GM21367 (cell line): ENCODE measurements at regions not wholly inside any gene's neighbourhood (a gene's known extent, or its start where the extent isn't known, plus 50 kb on each side); places are given as distances from the start of the nearest gene placed in this dataset.

Source experiments
- ATAC-seq: cut with Tn5 transposase; IDR thresholded peaks from one replicate; pipeline ENCODE4 v1.9.1; 2021; ENCODE audit not compliant: unreplicated experiment

DNA sequence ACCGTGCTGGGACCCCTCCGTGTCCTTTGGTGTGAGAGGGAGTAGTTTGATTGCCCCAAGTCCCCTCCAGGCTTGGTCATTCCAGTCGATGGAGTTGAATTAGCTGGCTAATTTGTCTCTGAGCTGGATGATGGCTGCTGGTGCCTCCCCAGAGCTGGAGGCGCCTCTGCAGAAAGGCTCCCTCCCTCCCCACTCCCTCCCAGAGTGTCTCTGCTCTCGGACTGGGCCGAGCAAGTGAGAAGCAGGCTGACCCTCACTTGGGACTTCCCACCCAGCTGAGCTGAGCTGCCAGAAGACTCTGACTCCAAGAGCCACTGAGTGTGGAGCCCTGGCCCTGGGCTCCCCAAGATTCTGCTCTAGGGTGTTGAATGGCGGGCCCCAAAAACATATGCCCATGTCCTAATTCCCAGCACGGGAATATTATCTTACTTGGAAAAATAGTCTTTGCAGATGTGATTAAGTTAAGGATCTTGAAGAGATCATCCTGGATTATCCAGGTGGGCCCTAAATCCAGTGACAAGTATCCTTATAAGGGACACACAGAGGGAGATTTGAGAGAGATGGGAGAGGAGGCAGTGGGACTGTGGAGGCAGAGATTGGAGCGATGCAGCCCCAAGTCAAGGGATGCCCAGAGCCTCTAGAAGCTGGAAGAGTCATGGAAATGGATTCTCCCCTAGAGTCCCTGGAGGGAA is 60.7 kb upstream of the TLE3 start:
- ATAC-seq: no peak

DNA sequence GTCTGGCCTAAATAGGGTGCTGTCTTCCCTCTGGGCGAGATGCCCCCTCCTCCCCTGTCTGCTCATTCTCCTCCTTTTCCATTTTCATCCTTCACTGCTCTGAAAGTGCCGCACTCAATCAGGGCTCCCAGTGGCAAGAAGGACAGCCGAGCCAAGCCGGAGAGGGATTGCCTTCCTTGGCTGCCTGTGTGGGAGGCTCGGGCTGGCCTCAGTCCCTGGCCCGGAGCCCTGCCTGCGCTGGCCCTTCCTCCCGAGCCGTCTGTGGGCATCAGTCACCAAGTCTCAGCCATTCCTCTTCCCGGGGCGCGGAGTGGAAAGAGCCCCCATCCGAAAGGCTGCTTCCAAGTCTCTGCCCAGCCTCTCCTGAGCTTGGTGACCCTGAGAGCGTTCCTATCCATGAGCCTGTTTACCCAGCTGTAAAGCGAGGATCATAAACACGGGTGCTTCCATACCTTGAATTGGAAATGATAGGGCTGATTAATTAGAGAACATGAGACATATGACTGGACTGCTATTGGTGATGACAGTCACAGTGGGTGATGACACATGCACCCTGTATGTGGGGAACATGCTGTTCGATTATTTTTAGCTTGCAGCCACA is 59.1 kb upstream of the TLE3 start:
- no peak for ATAC-seq

GRCh38 chr15:70154718-70155347 is 57.1 kb upstream of the TLE3 start:
- no peak for ATAC-seq

DNA sequence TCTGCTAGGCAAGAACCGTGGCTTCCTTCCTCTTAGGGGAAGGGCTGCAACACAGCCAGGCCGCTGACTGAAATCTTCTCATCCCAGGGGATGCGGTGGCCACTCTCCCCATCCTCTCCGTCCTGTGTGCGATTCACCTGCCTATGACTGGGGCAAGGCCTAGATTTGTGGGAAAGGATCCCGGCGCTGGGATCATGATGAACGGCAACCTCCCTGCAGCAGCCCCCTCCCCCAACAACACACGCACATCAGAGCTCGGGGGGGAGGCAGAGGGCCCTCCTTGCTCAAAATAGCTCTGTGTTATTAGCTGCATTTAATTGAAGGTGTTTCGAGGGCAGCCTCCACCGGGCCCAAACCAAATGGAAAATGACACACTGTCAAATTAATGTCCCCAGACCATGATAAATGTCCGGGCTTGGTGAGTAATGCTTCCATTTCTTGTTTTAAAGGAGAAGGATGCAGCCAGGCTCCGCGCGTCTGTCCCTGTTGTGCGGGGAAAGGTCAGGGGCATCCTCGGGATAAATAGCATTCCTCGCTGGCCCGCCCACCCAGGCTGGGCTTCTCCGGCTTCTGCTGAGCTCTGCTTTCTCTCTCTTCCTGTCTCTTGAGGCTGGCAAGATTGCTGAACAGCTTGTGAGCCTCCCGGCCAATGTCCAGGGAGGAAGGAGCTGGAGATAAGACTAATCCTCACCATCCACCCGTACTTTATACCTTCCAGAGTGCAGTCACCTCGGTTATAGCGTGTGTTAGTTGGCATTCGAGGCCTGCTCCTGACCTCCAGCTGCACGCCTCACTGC is 56.4 kb upstream of the TLE3 start:
- ATAC-seq: no peak

- ATAC-seq: no peak
Measured at GRCh38 chr15:70152070-70152480, 54.4 kb upstream of the TLE3 start.

GRCh38 chr15:70151462-70151861 is 53.7 kb upstream of the TLE3 start:
- no peak for ATAC-seq

- no peak for ATAC-seq
Measured at GRCh38 chr15:70151003-70151402, 53.3 kb upstream of the TLE3 start.

- ATAC-seq: no peak
Measured at GRCh38 chr15:70150405-70150747, 52.7 kb upstream of the TLE3 start.

DNA sequence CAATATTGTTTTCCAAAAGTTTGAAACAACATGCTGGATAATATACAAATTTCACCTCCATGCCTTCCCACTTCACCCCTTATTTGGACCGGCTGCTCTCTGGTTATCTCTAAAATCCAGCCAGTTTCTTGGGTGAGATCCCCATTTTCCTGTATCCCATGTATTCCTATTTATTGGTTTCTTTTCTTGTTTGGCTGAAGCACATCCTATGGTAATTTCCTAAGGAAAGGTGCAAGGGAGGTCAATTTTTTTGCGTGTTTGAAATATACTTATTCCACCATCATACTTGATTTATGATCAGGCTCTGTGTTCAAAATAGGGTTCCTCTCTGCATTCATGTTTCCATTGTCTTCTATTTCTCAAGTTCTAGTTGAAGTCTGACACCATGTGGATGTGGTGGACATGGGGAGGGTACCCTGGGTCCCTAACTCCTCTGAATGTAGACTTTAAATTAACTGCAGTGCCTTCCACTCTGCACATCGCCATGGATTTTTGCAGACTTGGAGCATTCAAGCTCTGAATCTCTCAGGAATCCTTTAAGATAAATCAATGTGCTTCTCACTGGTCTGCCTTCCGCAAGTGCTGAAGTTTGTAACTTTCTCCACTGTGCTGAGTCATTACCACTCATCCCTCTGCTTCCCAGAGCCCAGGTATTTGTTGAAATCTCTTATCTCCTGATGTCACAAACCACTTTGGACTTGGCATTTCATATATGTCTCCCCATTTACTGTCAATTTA is 52.1 kb upstream of the TLE3 start:
- ATAC-seq: no peak

GRCh38 chr15:70147778-70148177 is 50.1 kb upstream of the TLE3 start:
- no peak for ATAC-seq
